GM12878 (cell line): ENCODE measurements at regions not wholly inside any gene's neighbourhood (a gene's known extent, or its start where the extent isn't known, plus 50 kb on each side); places are given as distances from the start of the nearest gene placed in this dataset.

Source experiments
- ATAC-seq: fragments of 200-7000 bp; cut with Tn5 transposase; 3 replicates; pipeline ENCODE4 v1.9.1; 2020; ENCODE audit warnings: mild to moderate bottlenecking, moderate library complexity
- BruUV-seq: library from RNA; stranded (reverse); fragments of 400-500 nt; replicated peaks from 2 replicates; lab custom pipeline; 2021; lab: Mats Ljungman, UMichigan
- CTCF ChIA-PET: fragments of 300-600 bp; sonication (Branson Sonifier 250); formaldehyde crosslinking; extraction: SDS; loops from one replicate; lab custom pipeline; 2021; ENCODE audit warnings: inconsistent platforms; lab: Yijun Ruan, JAX
- POLR2A ChIA-PET: fragments of 350-600 bp; formaldehyde crosslinking; extraction: SDS; loops from one replicate; lab custom pipeline; 2021; ENCODE audit warnings: inconsistent platforms; lab: Charles Lee
- RAD21 ChIA-PET: fragments of 300-600 bp; sonication (Branson Sonifier 250); formaldehyde crosslinking; loops from one replicate; lab custom pipeline; 2023; ENCODE audit warnings: antibody characterized with exemption; ENCODE audit not compliant: unreplicated experiment; lab: Charles Lee
- SMC1A ChIA-PET: fragments of 300-600 bp; sonication (Branson Sonifier 250); formaldehyde crosslinking; loops from one replicate; lab custom pipeline; 2023; ENCODE audit not compliant: unreplicated experiment, uncharacterized antibody; lab: Charles Lee
- DNase-seq: peaks from one replicate; pipeline ENCODE4 v3.0.0-alpha.2; 2011; ENCODE audit warnings: low read depth, low spot score
- FAIRE-seq: peaks from 3 replicates; lab custom pipeline; 2011; peaks lifted over from hg19 to GRCh38; lab: Jason Lieb, UNC
- H2AFZ ChIP-seq: 2 replicates; pipeline ENCODE4 v1.6.0; 2011; ENCODE audit warnings: low read depth, low read length, control low read depth; ENCODE audit not compliant: control insufficient read depth
- H3K27ac ChIP-seq: 2 replicates; pipeline ENCODE4 v1.5.1; 2011; ENCODE audit warnings: control low read depth; ENCODE audit not compliant: control insufficient read depth, insufficient read depth
- H3K27me3 ChIP-seq, 2 experiments: replicated peaks in 1 of 2; 2 replicates each; pipeline versions ENCODE4 v1.6.0 to v1.6.1; 2011; ENCODE audit warnings: low read length in 1 of 2; ENCODE audit not compliant: control insufficient read depth in 2 of 2, insufficient read depth in 2 of 2
- H3K36me3 ChIP-seq, 2 experiments: 2 replicates each; pipeline ENCODE4 v1.5.1; 2011; ENCODE audit warnings: low read length in 1 of 2; ENCODE audit not compliant: control insufficient read depth in 2 of 2, insufficient read depth in 2 of 2
- H3K4me1 ChIP-seq: 2 replicates; pipeline ENCODE4 v1.6.1; 2011; ENCODE audit warnings: mild to moderate bottlenecking, low read length, moderate library complexity, mixed read lengths; ENCODE audit not compliant: control insufficient read depth, insufficient read depth
- H3K4me2 ChIP-seq: 2 replicates; pipeline ENCODE4 v1.6.0; 2011; ENCODE audit warnings: control low read depth; ENCODE audit not compliant: control insufficient read depth, insufficient read depth
- H3K4me3 ChIP-seq: fragments of 200-600 bp; sonication (generic); 2 replicates; pipeline ENCODE4 v1.5.1; 2016
- H3K79me2 ChIP-seq: 2 replicates; pipeline ENCODE4 v1.6.0; 2011; ENCODE audit warnings: low read length; ENCODE audit not compliant: control insufficient read depth, insufficient read depth
- H3K9ac ChIP-seq: 2 replicates; pipeline ENCODE4 v1.8.0; 2011; ENCODE audit warnings: low read length, control low read depth, mixed read lengths; ENCODE audit not compliant: control insufficient read depth, insufficient read depth
- H3K9me3 ChIP-seq: replicated peaks from 3 replicates; pipeline ENCODE4 v1.5.1; 2011; ENCODE audit warnings: mild to moderate bottlenecking, low read length; ENCODE audit not compliant: control insufficient read depth, insufficient read depth
- H4K20me1 ChIP-seq: 2 replicates; pipeline ENCODE4 v1.6.0; 2011; ENCODE audit not compliant: control insufficient read depth, insufficient read depth
- CHD2 ChIP-seq: IDR thresholded peaks from 2 replicates; pipeline ENCODE4 v1.6.1; 2011; ENCODE audit warnings: low read depth, low read length, improper control_type of control experiment, borderline replicate concordance
- CHD4 ChIP-seq: fragments of 200-600 bp; sonication (generic); IDR thresholded peaks from 2 replicates; pipeline ENCODE4 v1.6.1; 2016; ENCODE audit warnings: mild to moderate bottlenecking
- FOXM1 ChIP-seq: IDR thresholded peaks from 2 replicates; pipeline ENCODE4 v1.6.1; 2012; ENCODE audit warnings: low read depth, mild to moderate bottlenecking, inconsistent platforms, low read length, moderate library complexity
- HDAC2 ChIP-seq: fragments of 200-600 bp; sonication (generic); IDR thresholded peaks from 2 replicates; pipeline ENCODE4 v1.6.1; 2017
- HDAC6 ChIP-seq: fragments of 200-600 bp; sonication (generic); IDR thresholded peaks from one replicate; pipeline ENCODE4 v1.8.0; 2017; ENCODE audit warnings: antibody characterized with exemption; ENCODE audit not compliant: unreplicated experiment
- JUNB ChIP-seq: IDR thresholded peaks from 2 replicates; pipeline ENCODE4 v1.6.1; 2016; ENCODE audit warnings: antibody characterized with exemption, mild to moderate bottlenecking
- KAT2A ChIP-seq: conservative IDR thresholded peaks from 2 replicates; pipeline ENCODE4 v1.6.1; 2011; ENCODE audit warnings: low read depth, low read length; ENCODE audit not compliant: control insufficient read depth
- MEF2B ChIP-seq: fragments of 450-650 bp; IDR thresholded peaks from 2 replicates; pipeline ENCODE4 v1.6.1; 2018; ENCODE audit warnings: mild to moderate bottlenecking, moderate library complexity; ENCODE audit not compliant: partially characterized antibody, poor library complexity, severe bottlenecking
- MYB ChIP-seq: fragments of 150-350 bp; IDR thresholded peaks from 2 replicates; pipeline ENCODE4 v1.6.1; 2014; ENCODE audit warnings: mild to moderate bottlenecking, low read depth, low read length, borderline replicate concordance
- NFYA ChIP-seq: IDR thresholded peaks from 2 replicates; pipeline ENCODE4 v1.6.1; 2011; ENCODE audit warnings: low read depth, mild to moderate bottlenecking, low read length, improper control_type of control experiment, borderline replicate concordance
- POLR2AphosphoS2 ChIP-seq: IDR thresholded peaks from 2 replicates; pipeline ENCODE4 v1.6.1; 2011; ENCODE audit warnings: low read depth, mild to moderate bottlenecking, low read length, improper control_type of control experiment, moderate library complexity
- RUNX3 ChIP-seq: IDR thresholded peaks from 2 replicates; pipeline ENCODE4 v1.6.1; 2012; ENCODE audit warnings: low read length, inconsistent platforms
- TCF12 ChIP-seq: IDR thresholded peaks from 2 replicates; pipeline ENCODE4 v1.6.1; 2011; ENCODE audit warnings: low read depth, mild to moderate bottlenecking, low read length
- ZBTB40 ChIP-seq: fragments of 450-650 bp; IDR thresholded peaks from 2 replicates; pipeline ENCODE4 v1.6.1; 2016; ENCODE audit warnings: mild to moderate bottlenecking, moderate library complexity, borderline replicate concordance
- ZNF592 ChIP-seq: fragments of 450-650 bp; IDR thresholded peaks from 2 replicates; pipeline ENCODE4 v1.6.1; 2017; ENCODE audit warnings: mild to moderate bottlenecking, moderate library complexity
- WGBS: methylation state at CpG from one replicate; pipeline ENCODE4 v1.1.6; 2016; ENCODE audit warnings: low lambda C conversion rate; ENCODE audit not compliant: insufficient replicate concordance, insufficient coverage; ENCODE audit errors: missing lambda C conversion rate; 5-methylcytosine and 5-hydroxymethylcytosine counted together
- in situ Hi-C: fragments of 300-500 bp; cut with MboI; formaldehyde crosslinking; loops from 9 replicates; pipeline ENCODE4 v1.14.3; 2018; ENCODE audit warnings: mixed read lengths
- intact Hi-C: fragments of 100-400 bp; cut with micrococcal nuclease; formaldehyde crosslinking; loops from one replicate; pipeline ENCODE4 v1.14.2; 2022; ENCODE audit not compliant: unreplicated experiment

DNA sequence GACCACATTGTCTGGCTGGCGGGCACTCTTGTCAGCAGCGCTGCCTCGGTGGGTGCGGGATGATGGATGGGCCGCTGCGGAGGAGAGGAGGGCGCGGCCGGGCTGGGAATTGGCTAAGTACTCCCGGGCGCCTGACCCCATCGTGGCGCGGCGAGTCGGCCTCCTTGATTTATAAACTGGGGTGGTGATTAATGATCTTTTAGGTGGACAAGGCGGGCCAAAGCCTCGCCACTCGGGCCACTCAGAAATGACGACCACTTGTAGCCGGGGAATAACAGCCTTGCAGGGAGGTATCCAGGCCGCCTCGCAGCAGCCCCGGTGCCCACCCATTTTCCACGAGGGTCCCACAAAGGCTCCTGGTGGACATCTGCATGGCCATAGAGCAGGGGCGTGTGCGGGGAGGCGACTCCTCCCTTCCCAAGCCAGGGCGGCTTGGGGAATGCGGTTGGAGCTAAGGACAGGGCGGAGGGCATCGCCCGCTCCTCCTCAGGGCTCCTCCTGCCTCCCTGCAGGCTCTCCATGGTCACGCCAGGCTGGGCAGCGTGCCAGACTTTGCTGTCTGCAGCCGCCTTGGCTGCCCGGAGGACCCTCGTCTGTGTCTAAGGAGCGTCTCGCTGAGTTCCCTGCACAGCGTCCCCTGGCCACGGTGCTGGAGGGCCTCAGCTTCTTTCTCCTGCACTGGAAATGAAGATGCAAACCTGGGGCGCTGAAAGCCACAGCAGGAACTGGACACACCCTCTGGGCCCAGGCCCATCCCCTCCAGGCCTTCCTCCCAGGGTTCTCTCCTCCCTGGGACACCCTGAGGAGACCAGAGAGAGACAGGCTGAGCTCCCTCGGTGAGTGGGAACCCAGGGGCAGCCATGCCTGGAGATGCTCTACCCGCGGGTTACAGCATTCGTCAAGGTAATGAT is 287.4 kb upstream of the IRX4 start (continued):
- TF ChIP-seq JUNB (no peak), TCF12 (no peak), MEF2B (no peak), HDAC2 (no peak), HDAC6 (no peak), MYB (no peak), CHD4 (no peak), FOXM1 (no peak)

DNA sequence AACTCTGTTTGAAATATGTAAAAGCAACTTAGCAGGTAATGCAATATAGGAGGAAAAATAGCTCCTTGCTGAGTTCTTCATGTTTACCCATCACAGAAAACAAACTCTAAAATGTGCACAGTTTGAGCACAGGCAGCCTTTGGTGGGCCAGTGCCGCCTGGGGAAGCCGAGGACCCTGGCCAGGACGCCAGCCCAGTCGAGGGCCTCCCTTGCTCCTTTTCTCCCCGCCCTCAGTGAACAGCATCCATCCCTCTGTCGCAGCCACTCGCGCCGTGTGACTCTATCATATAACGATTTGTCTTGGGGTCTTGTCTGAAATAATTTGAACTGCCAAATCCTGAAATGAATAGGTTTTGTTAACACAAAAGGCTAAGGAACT is 286.7 kb upstream of the IRX4 start:
- no peak overlapping the region for H3K4me3 ChIP-seq
- H3K27ac ChIP-seq, result no peak overlapping the region
- H4K20me1 ChIP-seq, result no peaks in the 10 kb centered on the region
- POLR2A ChIA-PET, result no interaction called here
- DNase-seq, result no peak
- no TSS peak for BruUV-seq
- no peak overlapping the region for H3K9ac ChIP-seq
- H3K79me2 ChIP-seq, result no peaks in the 10 kb centered on the region
- CTCF ChIA-PET, result no interaction called here
- in situ Hi-C loops (no loop called here), intact Hi-C loops (no loop called here)
- no peaks in the 10 kb centered on the region for H3K27me3 ChIP-seq
- H3K4me1 ChIP-seq, result no peaks in the 10 kb centered on the region
- no peaks in the 10 kb centered on the region for H3K36me3 ChIP-seq
- WGBS, result 54% methylated on average over 10 of the region's 10 CpGs
- no peak for FAIRE-seq
- SMC1A ChIA-PET, result no interaction called here
- no peak overlapping the region for H3K4me2 ChIP-seq
- no peak for ATAC-seq
- RAD21 ChIA-PET, result no interaction called here
- no peak overlapping the region for H2AFZ ChIP-seq
- H3K9me3 ChIP-seq, result no peaks in the 10 kb centered on the region; the same call in 2 of the 3 replicates
- TF ChIP-seq ZNF592, result no peak
- no peak for TF ChIP-seq KAT2A
- TF ChIP-seq POLR2AphosphoS2, result no peak
- no peak for TF ChIP-seq RUNX3
- TF ChIP-seq CHD2, result no peak
- TF ChIP-seq NFYA, result no peak
- no peak for TF ChIP-seq ZBTB40
